IMR-90 (cell line): ENCODE measurements at regions not wholly inside any gene's neighbourhood (a gene's known extent, or its start where the extent isn't known, plus 50 kb on each side); places are given as distances from the start of the nearest gene placed in this dataset.

Experiments used
- ATAC-seq: fragments of 200-7000 bp; cut with Tn5 transposase; 2 replicates; pipeline ENCODE4 v1.9.1; 2020; ENCODE audit warnings: low read depth, mild to moderate bottlenecking, moderate library complexity
- BruUV-seq: library from RNA; stranded (reverse); fragments of 400-500 nt; replicated peaks from 2 replicates; lab custom pipeline; 2021; lab: Mats Ljungman, UMichigan
- CTCF ChIA-PET: fragments of 300-600 bp; formaldehyde crosslinking; extraction: SDS; loops from one replicate; lab custom pipeline; 2021; ENCODE audit warnings: antibody characterized with exemption; lab: Yijun Ruan, JAX
- POLR2A ChIA-PET: fragments of 300-600 bp; sonication (Branson Sonifier 250); formaldehyde crosslinking; loops from one replicate; lab custom pipeline; 2022; ENCODE audit warnings: antibody characterized with exemption; ENCODE audit not compliant: unreplicated experiment; lab: Charles Lee
- DNase-seq: peaks from one replicate; pipeline ENCODE4 v3.0.0; 2013
- H2AFZ ChIP-seq: replicated peaks from 2 replicates; pipeline ENCODE3; 2013; ENCODE audit warnings: low read length, mild to moderate bottlenecking; ENCODE audit not compliant: poor library complexity
- H2AK5ac ChIP-seq: 2 replicates; pipeline ENCODE4 v1.6.1; 2013; ENCODE audit warnings: low read depth, low read length, inconsistent platforms
- H2AK9ac ChIP-seq: replicated peaks from 2 replicates; pipeline ENCODE3; 2013; ENCODE audit warnings: mild to moderate bottlenecking, low read depth, low read length, moderate library complexity; ENCODE audit not compliant: poor library complexity
- H2BK120ac ChIP-seq: 2 replicates; pipeline ENCODE4 v1.6.1; 2013; ENCODE audit warnings: low read depth, low read length, inconsistent platforms
- H2BK15ac ChIP-seq: 3 replicates; pipeline ENCODE4 v1.6.1; 2013; ENCODE audit warnings: low read depth, low read length, inconsistent platforms
- H2BK20ac ChIP-seq: 2 replicates; pipeline ENCODE4 v1.6.1; 2013; ENCODE audit warnings: low read depth, mild to moderate bottlenecking, inconsistent platforms, low read length, moderate library complexity
- H2BK5ac ChIP-seq: 2 replicates; pipeline ENCODE4 v1.6.1; 2013; ENCODE audit warnings: mild to moderate bottlenecking, low read depth, low read length, inconsistent platforms; ENCODE audit not compliant: poor library complexity, severe bottlenecking
- H3K14ac ChIP-seq: replicated peaks from 2 replicates; pipeline ENCODE4 v1.6.1; 2013; ENCODE audit warnings: low read depth, low read length, inconsistent platforms
- H3K18ac ChIP-seq: 2 replicates; pipeline ENCODE4 v1.6.1; 2013; ENCODE audit warnings: low read depth, low read length, control low read depth
- H3K23ac ChIP-seq: 2 replicates; pipeline ENCODE4 v1.6.1; 2013; ENCODE audit warnings: low read depth, low read length, inconsistent platforms
- H3K27ac ChIP-seq: 2 replicates; pipeline ENCODE4 v1.5.1; 2013; ENCODE audit warnings: mild to moderate bottlenecking, control low read depth, low read length; ENCODE audit not compliant: insufficient read depth
- H3K27me3 ChIP-seq: 2 replicates; pipeline ENCODE4 v1.6.1; 2013; ENCODE audit warnings: low read length; ENCODE audit not compliant: control insufficient read depth, insufficient read depth
- H3K36me3 ChIP-seq: 2 replicates; pipeline ENCODE4 v1.6.1; 2013; ENCODE audit warnings: low read length, mixed read lengths; ENCODE audit not compliant: control insufficient read depth, insufficient read depth
- H3K4ac ChIP-seq: 2 replicates; pipeline ENCODE4 v1.6.1; 2013; ENCODE audit warnings: low read depth, low read length, inconsistent platforms
- H3K4me1 ChIP-seq: 2 replicates; pipeline ENCODE4 v1.6.1; 2013; ENCODE audit warnings: low read length, mixed read lengths; ENCODE audit not compliant: control insufficient read depth, insufficient read depth
- H3K4me2 ChIP-seq: 2 replicates; pipeline ENCODE4 v1.6.1; 2013; ENCODE audit warnings: low read depth, mild to moderate bottlenecking, control low read depth, low read length, moderate library complexity
- H3K4me3 ChIP-seq: 2 replicates; pipeline ENCODE4 v1.5.1; 2013; ENCODE audit warnings: low read depth, mild to moderate bottlenecking, control low read depth, low read length, moderate library complexity; ENCODE audit not compliant: insufficient read depth
- H3K56ac ChIP-seq: 2 replicates; pipeline ENCODE4 v1.6.1; 2013; ENCODE audit warnings: low read length, inconsistent platforms; ENCODE audit not compliant: insufficient read depth; ENCODE audit errors: extremely low read depth
- H3K79me1 ChIP-seq, 2 experiments: 2 replicates each; pipeline ENCODE4 v1.6.1; 2013; ENCODE audit warnings: low read length in 2 of 2, inconsistent platforms in 1 of 2, low read depth in 1 of 2
- H3K9ac ChIP-seq: 2 replicates; pipeline ENCODE4 v1.6.1; 2013; ENCODE audit warnings: low read depth, low read length, control low read depth
- H3K9me1 ChIP-seq: 2 replicates; pipeline ENCODE4 v1.6.1; 2013; ENCODE audit warnings: low read length, inconsistent platforms; ENCODE audit not compliant: insufficient read depth
- H3K9me3 ChIP-seq: 2 replicates; pipeline ENCODE4 v1.6.1; 2013; ENCODE audit warnings: low read length; ENCODE audit not compliant: control insufficient read depth, insufficient read depth
- H4K20me1 ChIP-seq: 2 replicates; pipeline ENCODE4 v1.6.1; 2013; ENCODE audit warnings: low read length, inconsistent platforms; ENCODE audit not compliant: insufficient read depth
- H4K5ac ChIP-seq: 2 replicates; pipeline ENCODE4 v1.6.1; 2013; ENCODE audit warnings: mild to moderate bottlenecking, low read depth, low read length, control low read depth
- H4K8ac ChIP-seq, 2 experiments: 2 replicates each; pipeline ENCODE4 v1.6.1; 2013; ENCODE audit warnings: low read depth in 2 of 2, low read length in 2 of 2, control low read depth in 1 of 2, inconsistent platforms in 1 of 2
- H4K91ac ChIP-seq: 2 replicates; pipeline ENCODE4 v1.6.1; 2013; ENCODE audit warnings: low read depth, low read length, inconsistent platforms; ENCODE audit not compliant: insufficient read depth
- BHLHE40 ChIP-seq: fragments of 150-350 bp; IDR thresholded peaks from 2 replicates; pipeline ENCODE4 v1.6.1; 2016; ENCODE audit warnings: mild to moderate bottlenecking, low read depth, low read length
- CTCF ChIP-seq: conservative IDR thresholded peaks from 2 replicates; pipeline ENCODE4 v1.5.1; 2012; ENCODE audit warnings: mild to moderate bottlenecking, low read depth, low read length, improper control_type of control experiment
- MAZ ChIP-seq: IDR thresholded peaks from 2 replicates; pipeline ENCODE4 v1.6.1; 2012; ENCODE audit warnings: low read depth, mild to moderate bottlenecking, low read length, improper control_type of control experiment, moderate library complexity, borderline replicate concordance
- POLR2A ChIP-seq: IDR thresholded peaks from 2 replicates; pipeline ENCODE4 v1.6.1; 2012; ENCODE audit warnings: mild to moderate bottlenecking, low read depth, low read length
- RCOR1 ChIP-seq: IDR thresholded peaks from 2 replicates; pipeline ENCODE4 v1.6.1; 2012; ENCODE audit warnings: mild to moderate bottlenecking, low read length, improper control_type of control experiment; ENCODE audit not compliant: insufficient replicate concordance
- RFX5 ChIP-seq: IDR thresholded peaks from 2 replicates; pipeline ENCODE4 v1.8.0; 2012; ENCODE audit warnings: low read depth, mild to moderate bottlenecking, low read length, moderate library complexity
- SMC3 ChIP-seq: fragments of 150-350 bp; IDR thresholded peaks from 2 replicates; pipeline ENCODE4 v1.6.1; 2016; ENCODE audit warnings: low read depth, mild to moderate bottlenecking, antibody characterized with exemption, low read length, moderate library complexity
- WGBS, 2 experiments: methylation state at CpG; one replicate each; pipeline versions ENCODE4 v1.1.5 to v1.1.7; 2013; ENCODE audit warnings: missing lambda C conversion rate in 2 of 2; ENCODE audit not compliant: insufficient read length in 1 of 2; ENCODE audit errors: extremely low coverage in 2 of 2; 5-methylcytosine and 5-hydroxymethylcytosine counted together
- dilution Hi-C: fragments of 300-500 bp; cut with HindIII; formaldehyde crosslinking; loops from one replicate; pipeline ENCODE4 v1.14.3; 2018; ENCODE audit warnings: low sequenced_read_pairs; ENCODE audit not compliant: unreplicated experiment
- in situ Hi-C: fragments of 300-500 bp; cut with MboI; formaldehyde crosslinking; loops from 3 replicates; pipeline ENCODE4 v1.14.3; 2019; ENCODE audit warnings: low sequenced_read_pairs, inconsistent platforms, mixed read lengths
- intact Hi-C: fragments of 100-400 bp; cut with micrococcal nuclease; formaldehyde crosslinking; loops from 2 replicates; pipeline ENCODE4 v1.10.0; 2022

DNA sequence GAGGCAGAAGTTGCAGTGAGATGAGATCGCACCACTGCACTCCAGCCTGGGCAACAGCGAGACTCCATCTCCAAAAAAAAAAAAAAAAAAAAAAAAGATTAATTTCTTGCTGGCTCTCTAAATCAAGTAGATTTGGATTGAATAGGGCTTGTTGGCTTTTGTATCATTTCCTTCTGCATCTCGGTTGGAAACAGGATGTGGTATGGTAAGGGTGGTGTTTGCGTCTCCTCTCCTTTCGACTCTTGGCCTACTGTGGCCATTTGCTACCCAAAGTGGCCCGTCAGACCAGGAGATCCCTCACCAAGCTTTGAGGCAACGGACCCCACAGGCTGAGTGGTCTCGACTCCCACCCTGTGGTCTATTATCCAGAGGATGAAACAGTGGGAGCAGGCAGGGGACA lies 168.0 kb upstream of the IRX3 start:
- no peak overlapping the region for H2AK9ac ChIP-seq
- no peak overlapping the region for H4K8ac ChIP-seq
- ATAC-seq (no peak), DNase-seq (no peak)
- H3K79me1 ChIP-seq, result no peaks in the 10 kb centered on the region
- no peaks in the 10 kb centered on the region for H3K36me3 ChIP-seq
- BruUV-seq, result no TSS peak
- H2BK15ac ChIP-seq, result no peak overlapping the region
- H4K91ac ChIP-seq, result no peak overlapping the region
- no peak overlapping the region for H2BK120ac ChIP-seq
- H3K27me3 ChIP-seq, result no peaks in the 10 kb centered on the region
- H3K4ac ChIP-seq, result no peak overlapping the region
- no peak overlapping the region for H3K14ac ChIP-seq
- H4K20me1 ChIP-seq, result no peaks in the 10 kb centered on the region
- H3K9me3 ChIP-seq, result no peaks in the 10 kb centered on the region
- H2AK5ac ChIP-seq, result no peak overlapping the region
- H3K4me3 ChIP-seq, result no peak overlapping the region
- no peak for TF ChIP-seq MAZ
- TF ChIP-seq RFX5, result no peak
- no peak for TF ChIP-seq POLR2A
- no peak for TF ChIP-seq CTCF
- TF ChIP-seq RCOR1, result no peak
- no peak for TF ChIP-seq SMC3
- TF ChIP-seq BHLHE40, result no peak
- no peaks in the 10 kb centered on the region for H3K9me1 ChIP-seq
- H3K9ac ChIP-seq, result no peak overlapping the region
- no peaks in the 10 kb centered on the region for H3K4me1 ChIP-seq
- ChIA-PET CTCF (no interaction called here), POLR2A (no interaction called here)
- no peak overlapping the region for H3K23ac ChIP-seq
- H3K4me2 ChIP-seq, result no peak overlapping the region
- dilution Hi-C loops (no loop called here), in situ Hi-C loops (no loop called here), intact Hi-C loops (no loop called here)
- H2AFZ ChIP-seq, result no peak overlapping the region
- no peak overlapping the region for H2BK20ac ChIP-seq
- no CpG with 5 or more reads among the region's 8 CpGs for WGBS, 2 experiments
- H3K18ac ChIP-seq, result no peak overlapping the region
- H3K56ac ChIP-seq, result no peak overlapping the region
- no peak overlapping the region for H2BK5ac ChIP-seq
- no peak overlapping the region for H4K5ac ChIP-seq
- no peak overlapping the region for H3K27ac ChIP-seq
